OCI-LY3 (cell line): ENCODE measurements at regions not wholly inside any gene's neighbourhood (a gene's known extent, or its start where the extent isn't known, plus 50 kb on each side); places are given as distances from the start of the nearest gene placed in this dataset.

Experiments used
- H2AFZ ChIP-seq: fragments of 200-600, 300-600 bp; shearing (Covaris generic); 2 replicates; pipeline ENCODE4 v1.6.0; 2014; ENCODE audit warnings: antibody characterized with exemption, low read depth, low read length
- H3K27ac ChIP-seq: fragments of 200-600, 300-600 bp; sonication (generic); 2 replicates; pipeline ENCODE4 v1.5.1; 2014; ENCODE audit warnings: mild to moderate bottlenecking, low read length, moderate library complexity, mixed read lengths
- H3K27me3 ChIP-seq: fragments of 200-600, 300-600 bp; sonication (generic); 2 replicates; pipeline ENCODE4 v1.6.1; 2014; ENCODE audit warnings: low read depth, low read length, mixed read lengths
- H3K36me3 ChIP-seq: fragments of 200-600, 300-600 bp; sonication (generic); replicated peaks from 2 replicates; pipeline ENCODE3; 2014; ENCODE audit warnings: low read depth, low read length, mixed read lengths
- H3K4me1 ChIP-seq: fragments of 300-600, 200-600 bp; sonication (generic); 2 replicates; pipeline ENCODE4 v1.6.1; 2014; ENCODE audit warnings: low read length, mixed read lengths
- H3K4me2 ChIP-seq: fragments of 200-600, 300-600 bp; sonication (generic); 2 replicates; pipeline ENCODE4 v1.6.1; 2014; ENCODE audit warnings: low read length, mixed read lengths
- H3K4me3 ChIP-seq: fragments of 300-600, 200-600 bp; sonication (generic); 2 replicates; pipeline ENCODE4 v1.5.1; 2014; ENCODE audit warnings: antibody characterized with exemption, mild to moderate bottlenecking, low read length, moderate library complexity
- H3K79me2 ChIP-seq: fragments of 300-600, 200-600 bp; shearing (Covaris generic); 2 replicates; pipeline ENCODE4 v1.6.1; 2014; ENCODE audit warnings: mild to moderate bottlenecking, low read length, mixed read lengths
- H3K9ac ChIP-seq: fragments of 300-600, 200-600 bp; shearing (Covaris generic); 2 replicates; pipeline ENCODE4 v1.6.0; 2014; ENCODE audit warnings: mild to moderate bottlenecking, low read length, moderate library complexity
- H3K9me3 ChIP-seq: fragments of 200-600, 300-600 bp; shearing (Covaris generic); 2 replicates; pipeline ENCODE4 v1.6.1; 2014; ENCODE audit warnings: low read length, mixed read lengths; ENCODE audit not compliant: insufficient read depth
- H4K20me1 ChIP-seq: fragments of 200-600, 300-600 bp; sonication (generic); 2 replicates; pipeline ENCODE4 v1.6.1; 2016; ENCODE audit warnings: low read length, mixed read lengths; ENCODE audit not compliant: insufficient read depth
- EZH2phosphoT487 ChIP-seq: fragments of 200-600 bp; shearing (Covaris generic); IDR thresholded peaks from 2 replicates; pipeline ENCODE4 v1.6.1; 2018; ENCODE audit warnings: antibody characterized with exemption, mixed run types, low read depth
- TF ChIP-seq, protein P1 (sequence below): fragments of 200-600, 300-600 bp; sonication (generic); IDR thresholded peaks from 2 replicates; pipeline ENCODE4 v1.5.1; 2014; ENCODE audit warnings: antibody characterized with exemption, low read length, low read depth

DNA sequence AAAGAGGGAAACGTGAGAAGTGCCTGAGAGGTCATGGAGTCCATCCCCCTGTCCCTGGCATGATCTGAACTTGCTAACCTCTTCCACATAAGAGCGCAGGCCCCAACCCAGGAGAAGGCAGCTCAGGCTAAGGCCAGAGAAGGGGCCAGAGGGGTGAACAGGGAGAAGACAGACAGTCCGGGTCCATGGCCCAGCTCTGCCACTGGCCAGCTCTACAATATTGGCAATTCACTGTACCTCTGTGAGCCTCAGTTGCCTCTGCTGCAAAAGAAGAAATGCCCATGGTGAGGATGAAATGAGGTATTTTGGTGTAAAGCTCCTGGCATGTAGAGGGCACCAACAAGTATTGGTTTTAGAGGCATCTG lies 72.3 kb downstream of the CAMK2N1 start:
- H2AFZ ChIP-seq = no peak overlapping the region
- H3K27me3 ChIP-seq = no peaks in the 10 kb centered on the region
- no peak for TF ChIP-seq EZH2phosphoT487
- TF ChIP-seq, protein P1, sequence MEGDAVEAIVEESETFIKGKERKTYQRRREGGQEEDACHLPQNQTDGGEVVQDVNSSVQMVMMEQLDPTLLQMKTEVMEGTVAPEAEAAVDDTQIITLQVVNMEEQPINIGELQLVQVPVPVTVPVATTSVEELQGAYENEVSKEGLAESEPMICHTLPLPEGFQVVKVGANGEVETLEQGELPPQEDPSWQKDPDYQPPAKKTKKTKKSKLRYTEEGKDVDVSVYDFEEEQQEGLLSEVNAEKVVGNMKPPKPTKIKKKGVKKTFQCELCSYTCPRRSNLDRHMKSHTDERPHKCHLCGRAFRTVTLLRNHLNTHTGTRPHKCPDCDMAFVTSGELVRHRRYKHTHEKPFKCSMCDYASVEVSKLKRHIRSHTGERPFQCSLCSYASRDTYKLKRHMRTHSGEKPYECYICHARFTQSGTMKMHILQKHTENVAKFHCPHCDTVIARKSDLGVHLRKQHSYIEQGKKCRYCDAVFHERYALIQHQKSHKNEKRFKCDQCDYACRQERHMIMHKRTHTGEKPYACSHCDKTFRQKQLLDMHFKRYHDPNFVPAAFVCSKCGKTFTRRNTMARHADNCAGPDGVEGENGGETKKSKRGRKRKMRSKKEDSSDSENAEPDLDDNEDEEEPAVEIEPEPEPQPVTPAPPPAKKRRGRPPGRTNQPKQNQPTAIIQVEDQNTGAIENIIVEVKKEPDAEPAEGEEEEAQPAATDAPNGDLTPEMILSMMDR = no peak
- H3K4me3 ChIP-seq = no peak overlapping the region
- no peak overlapping the region for H3K9ac ChIP-seq
- H3K79me2 ChIP-seq = no peaks in the 10 kb centered on the region
- no peak overlapping the region for H3K27ac ChIP-seq
- no peaks in the 10 kb centered on the region for H4K20me1 ChIP-seq
- H3K4me1 ChIP-seq = peaks cover 5% of the 10 kb centered on the region; the same call in 1 of the 2 replicates
- no peaks in the 10 kb centered on the region for H3K9me3 ChIP-seq
- H3K4me2 ChIP-seq = no peak overlapping the region
- H3K36me3 ChIP-seq = no peaks in the 10 kb centered on the region

DNA sequence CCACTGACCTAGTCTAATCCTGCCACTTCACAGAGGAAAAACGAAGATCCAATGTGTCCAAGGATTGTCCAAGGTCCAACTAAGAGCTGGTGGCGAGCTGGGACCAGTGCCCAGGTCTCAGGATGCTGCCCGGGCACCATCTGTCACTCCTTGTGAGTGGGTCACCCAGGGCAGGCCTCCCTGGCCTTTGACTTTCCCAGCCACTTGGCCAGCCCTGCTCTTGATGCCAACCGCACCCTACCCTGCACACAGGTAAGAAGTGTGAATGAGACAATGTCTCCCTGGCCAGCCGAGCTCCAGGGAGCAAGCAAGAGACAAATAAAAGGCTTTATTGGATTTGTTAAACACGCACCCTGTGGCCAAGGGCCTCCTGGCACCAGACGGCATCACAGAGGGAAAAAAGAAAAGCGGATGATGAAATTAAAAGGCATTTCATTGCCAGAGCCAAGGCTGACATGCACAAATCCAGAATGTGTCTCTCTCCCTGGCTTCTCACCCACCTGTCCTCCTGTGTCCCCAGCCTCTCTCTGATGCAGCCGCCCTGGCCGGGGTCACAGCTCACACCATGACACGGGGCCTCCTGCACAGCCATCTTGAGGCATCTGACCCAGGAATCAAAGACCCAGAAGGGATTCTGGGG lies 72.8 kb downstream of the CAMK2N1 start:
- peaks cover 5% of the 10 kb centered on the region; the same call in 1 of the 2 replicates for H3K4me1 ChIP-seq
- H2AFZ ChIP-seq = no peak overlapping the region
- H3K79me2 ChIP-seq = no peaks in the 10 kb centered on the region
- no peaks in the 10 kb centered on the region for H3K9me3 ChIP-seq
- no peak overlapping the region for H3K4me3 ChIP-seq
- H4K20me1 ChIP-seq = no peaks in the 10 kb centered on the region
- no peaks in the 10 kb centered on the region for H3K27me3 ChIP-seq
- H3K9ac ChIP-seq = no peak overlapping the region
- H3K36me3 ChIP-seq = no peaks in the 10 kb centered on the region
- no peak overlapping the region for H3K4me2 ChIP-seq
- TF ChIP-seq EZH2phosphoT487 = no peak
- TF ChIP-seq, protein P1 = no peak
- no peak overlapping the region for H3K27ac ChIP-seq

DNA sequence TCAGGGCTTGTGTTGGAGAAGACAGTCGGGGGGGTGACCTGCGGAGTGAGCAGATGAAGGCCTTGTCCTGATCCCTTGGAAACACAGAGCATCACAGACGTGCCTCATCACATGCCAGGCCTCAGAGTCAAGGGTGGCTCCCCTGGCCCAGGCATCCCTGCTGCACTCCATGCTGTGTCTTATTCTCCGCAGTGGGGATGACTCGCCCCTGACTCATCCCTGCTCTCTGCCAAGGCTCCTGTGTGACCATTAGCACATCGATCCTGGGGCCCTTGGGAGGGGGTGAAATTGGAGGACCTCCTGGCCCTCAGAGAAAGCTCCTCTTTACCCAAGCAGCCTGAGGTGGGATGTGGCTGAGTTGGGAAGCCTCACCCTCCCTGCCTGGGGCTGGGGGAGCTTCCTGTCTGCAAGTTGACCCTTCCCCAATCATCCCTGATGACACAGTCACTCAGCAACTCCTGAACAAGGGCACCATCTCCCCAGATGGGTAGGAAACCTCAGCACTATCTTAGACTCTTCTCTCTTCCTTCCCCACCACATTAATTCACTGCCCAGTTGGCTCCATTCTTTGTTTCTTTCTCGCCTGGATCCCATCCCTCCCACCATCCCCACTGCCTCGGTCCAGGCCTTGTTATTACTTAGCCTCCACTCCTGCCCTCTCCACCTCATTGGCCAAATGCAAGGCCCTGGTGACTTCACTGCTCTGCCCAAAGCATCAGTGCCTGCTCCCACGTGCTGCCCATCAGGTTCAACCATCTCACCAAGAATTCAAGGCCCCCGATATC lies 74.6 kb downstream of the CAMK2N1 start:
- Histone ChIP-seq H3K79me2 (no peaks in the 10 kb centered on the region), H3K9ac (no peak overlapping the region), H3K4me2 (no peak overlapping the region), H2AFZ (no peak overlapping the region), H3K9me3 (no peaks in the 10 kb centered on the region), H4K20me1 (no peaks in the 10 kb centered on the region), H3K27ac (no peak overlapping the region), H3K27me3 (no peaks in the 10 kb centered on the region), H3K4me3 (no peak overlapping the region), H3K36me3 (no peaks in the 10 kb centered on the region), H3K4me1 (peaks cover 5% of the 10 kb centered on the region; the same call in 1 of the 2 replicates)
- TF ChIP-seq, protein P1 = no peak
- TF ChIP-seq EZH2phosphoT487 = no peak

- H2AFZ ChIP-seq = no peak overlapping the region
- no peak overlapping the region for H3K4me3 ChIP-seq
- no peak overlapping the region for H3K27ac ChIP-seq
- H3K27me3 ChIP-seq = no peaks in the 10 kb centered on the region
- H3K9me3 ChIP-seq = no peaks in the 10 kb centered on the region
- H4K20me1 ChIP-seq = no peaks in the 10 kb centered on the region
- H3K79me2 ChIP-seq = no peaks in the 10 kb centered on the region
- H3K4me1 ChIP-seq = peaks cover 5% of the 10 kb centered on the region; the same call in 1 of the 2 replicates
- no peak overlapping the region for H3K4me2 ChIP-seq
- no peak overlapping the region for H3K9ac ChIP-seq
- no peaks in the 10 kb centered on the region for H3K36me3 ChIP-seq
- TF ChIP-seq, protein P1 = no peak
- no peak for TF ChIP-seq EZH2phosphoT487
Measured at GRCh38 chr1:20410503-20410902, 75.5 kb downstream of the CAMK2N1 start.
